ENCODE measurements at regions not wholly inside any gene's neighbourhood (a gene's known extent, or its start where the extent isn't known, plus 50 kb on each side); places are given as distances from the start of the nearest gene placed in this dataset.

DNA sequence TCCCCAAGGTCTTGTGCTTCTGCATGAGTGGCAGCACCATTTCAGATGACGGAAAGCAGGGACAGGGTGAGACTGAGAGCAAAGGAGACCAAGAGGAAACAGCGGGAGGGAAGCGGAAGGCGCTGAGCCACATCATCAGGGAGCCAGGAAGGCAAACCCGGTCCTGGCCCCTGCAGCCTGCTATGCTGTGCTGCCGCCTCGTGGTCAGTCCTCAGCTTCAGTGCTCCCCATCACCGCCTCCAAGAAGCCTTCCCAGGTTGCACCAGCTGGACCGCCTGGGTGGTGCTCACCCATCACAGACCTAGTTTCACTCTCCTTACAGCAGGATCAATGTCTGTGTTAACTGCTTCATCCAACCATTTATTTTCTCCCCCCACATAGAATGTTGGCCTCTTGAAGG lies 73.0 kb upstream of the PHF21B start:
- TF ChIP-seq, protein P1, sequence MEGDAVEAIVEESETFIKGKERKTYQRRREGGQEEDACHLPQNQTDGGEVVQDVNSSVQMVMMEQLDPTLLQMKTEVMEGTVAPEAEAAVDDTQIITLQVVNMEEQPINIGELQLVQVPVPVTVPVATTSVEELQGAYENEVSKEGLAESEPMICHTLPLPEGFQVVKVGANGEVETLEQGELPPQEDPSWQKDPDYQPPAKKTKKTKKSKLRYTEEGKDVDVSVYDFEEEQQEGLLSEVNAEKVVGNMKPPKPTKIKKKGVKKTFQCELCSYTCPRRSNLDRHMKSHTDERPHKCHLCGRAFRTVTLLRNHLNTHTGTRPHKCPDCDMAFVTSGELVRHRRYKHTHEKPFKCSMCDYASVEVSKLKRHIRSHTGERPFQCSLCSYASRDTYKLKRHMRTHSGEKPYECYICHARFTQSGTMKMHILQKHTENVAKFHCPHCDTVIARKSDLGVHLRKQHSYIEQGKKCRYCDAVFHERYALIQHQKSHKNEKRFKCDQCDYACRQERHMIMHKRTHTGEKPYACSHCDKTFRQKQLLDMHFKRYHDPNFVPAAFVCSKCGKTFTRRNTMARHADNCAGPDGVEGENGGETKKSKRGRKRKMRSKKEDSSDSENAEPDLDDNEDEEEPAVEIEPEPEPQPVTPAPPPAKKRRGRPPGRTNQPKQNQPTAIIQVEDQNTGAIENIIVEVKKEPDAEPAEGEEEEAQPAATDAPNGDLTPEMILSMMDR (IDR thresholded peaks at IDR 0.05 in 8 of 11, conservative IDR thresholded peaks at IDR 0.05 in 3 of 11), result peak in 1 of 11 experiments; percentile 11
- no peak for TF ChIP-seq POLR2AphosphoS5 (IDR thresholded peaks at IDR 0.05)
- no peak for TF ChIP-seq POLR2A (IDR thresholded peaks at IDR 0.05)
